Neuronal stem cell (in vitro differentiated cells): ENCODE measurements at regions not wholly inside any gene's neighbourhood (a gene's known extent, or its start where the extent isn't known, plus 50 kb on each side); places are given as distances from the start of the nearest gene placed in this dataset.
A peak's percentile ranks its signal among the peaks of the same experiment; 100 is the strongest.

Experiments
- DNase-seq: peaks from one replicate; pipeline ENCODE4 v3.0.0-alpha.2; 2013; ENCODE audit warnings: low spot score
- H2AFZ ChIP-seq: one replicate; pipeline ENCODE4 v1.6.1; 2013; ENCODE audit warnings: mild to moderate bottlenecking, low read length, inconsistent platforms
- H2AK5ac ChIP-seq: 2 replicates; pipeline ENCODE4 v1.6.1; 2013; ENCODE audit warnings: low read depth, mild to moderate bottlenecking, inconsistent platforms, low read length, moderate library complexity, mixed read lengths
- H2BK120ac ChIP-seq: 2 replicates; pipeline ENCODE4 v1.6.1; 2013; ENCODE audit warnings: low read depth, mild to moderate bottlenecking, inconsistent platforms, low read length, moderate library complexity, mixed read lengths
- H2BK12ac ChIP-seq: one replicate; pipeline ENCODE4 v1.6.1; 2013; ENCODE audit warnings: low read length, inconsistent platforms
- H2BK15ac ChIP-seq: 2 replicates; pipeline ENCODE4 v1.6.1; 2013; ENCODE audit warnings: mild to moderate bottlenecking, low read length, inconsistent platforms, mixed read lengths
- H2BK5ac ChIP-seq: one replicate; pipeline ENCODE4 v1.6.1; 2013; ENCODE audit warnings: inconsistent platforms, mild to moderate bottlenecking, low read length, moderate library complexity
- H3K14ac ChIP-seq: one replicate; pipeline ENCODE4 v1.6.1; 2013; ENCODE audit warnings: low read length, inconsistent platforms
- H3K18ac ChIP-seq: 2 replicates; pipeline ENCODE4 v1.6.1; 2013; ENCODE audit warnings: low read length, inconsistent platforms
- H3K23ac ChIP-seq: 2 replicates; pipeline ENCODE4 v1.6.1; 2013; ENCODE audit warnings: low read depth, mild to moderate bottlenecking, mixed read lengths, low read length, inconsistent platforms; ENCODE audit not compliant: poor library complexity
- H3K27ac ChIP-seq: replicated peaks from 3 replicates; pipeline ENCODE4 v1.5.1; 2013; ENCODE audit warnings: low read length, inconsistent platforms
- H3K27me3 ChIP-seq, 3 experiments: 2 replicates each; pipeline ENCODE4 v1.6.1; 2013; ENCODE audit warnings: low read length in 3 of 3, mild to moderate bottlenecking in 2 of 3, inconsistent platforms in 1 of 3, low read depth in 1 of 3, mixed read lengths in 1 of 3, moderate library complexity in 1 of 3; ENCODE audit not compliant: control insufficient read depth in 3 of 3, insufficient read depth in 3 of 3
- H3K36me3 ChIP-seq, 2 donors: replicated peaks in 1 of 2; 2 replicates each; pipeline ENCODE4 v1.6.1; 2013; ENCODE audit warnings: low read length in 2 of 2; ENCODE audit not compliant: control insufficient read depth in 2 of 2, insufficient read depth in 2 of 2
- H3K4ac ChIP-seq: 2 replicates; pipeline ENCODE4 v1.6.1; 2013; ENCODE audit warnings: inconsistent platforms, mild to moderate bottlenecking, low read length, moderate library complexity
- H3K4me1 ChIP-seq, 2 donors: 1 replicate in 1 of 2; 2 replicates in 1 of 2; pipeline ENCODE4 v1.6.1; 2013; ENCODE audit warnings: low read length in 2 of 2, low read depth in 1 of 2; ENCODE audit not compliant: control insufficient read depth in 2 of 2, insufficient read depth in 1 of 2
- H3K4me2 ChIP-seq: one replicate; pipeline ENCODE4 v1.6.1; 2013; ENCODE audit warnings: mild to moderate bottlenecking, low read length, inconsistent platforms; ENCODE audit not compliant: insufficient read depth, poor library complexity, severe bottlenecking
- H3K4me3 ChIP-seq, 2 donors: 2 replicates each; pipeline ENCODE4 v1.5.1; 2013; ENCODE audit warnings: low read length in 2 of 2, mild to moderate bottlenecking in 2 of 2, inconsistent platforms in 1 of 2, moderate library complexity in 1 of 2
- H3K79me1 ChIP-seq: one replicate; pipeline ENCODE4 v1.6.1; 2013; ENCODE audit warnings: low read depth, mild to moderate bottlenecking, inconsistent platforms, low read length, moderate library complexity
- H3K9ac ChIP-seq: one replicate; pipeline ENCODE4 v1.6.1; 2013; ENCODE audit warnings: mild to moderate bottlenecking, low read depth, low read length, inconsistent platforms; ENCODE audit not compliant: poor library complexity
- H3K9me3 ChIP-seq, 2 donors: replicated peaks in 1 of 2; 2 replicates each; pipeline versions ENCODE3 to v1.6.1; 2013; ENCODE audit warnings: low read length in 2 of 2, mild to moderate bottlenecking in 2 of 2, inconsistent platforms in 1 of 2, low read depth in 1 of 2, mixed read lengths in 1 of 2, moderate library complexity in 1 of 2; ENCODE audit not compliant: control insufficient read depth in 2 of 2, insufficient read depth in 1 of 2
- H4K8ac ChIP-seq: one replicate; pipeline ENCODE4 v1.6.1; 2013; ENCODE audit warnings: low read depth, mild to moderate bottlenecking, inconsistent platforms, low read length, moderate library complexity
- H4K91ac ChIP-seq: one replicate; pipeline ENCODE4 v1.6.1; 2013; ENCODE audit warnings: low read length, low read depth, mild to moderate bottlenecking, inconsistent platforms; ENCODE audit not compliant: poor library complexity
- WGBS, 2 donors: extraction: QIAGEN DNeasy Blood & Tissue Kit; methylation state at CpG; one replicate each; pipeline ENCODE4 v1.1.7; 2013; ENCODE audit warnings: missing lambda C conversion rate in 2 of 2, mixed read lengths in 1 of 2; ENCODE audit not compliant: insufficient read length in 2 of 2, insufficient replicate concordance in 1 of 2; ENCODE audit errors: extremely low coverage in 2 of 2; 5-methylcytosine and 5-hydroxymethylcytosine counted together

DNA sequence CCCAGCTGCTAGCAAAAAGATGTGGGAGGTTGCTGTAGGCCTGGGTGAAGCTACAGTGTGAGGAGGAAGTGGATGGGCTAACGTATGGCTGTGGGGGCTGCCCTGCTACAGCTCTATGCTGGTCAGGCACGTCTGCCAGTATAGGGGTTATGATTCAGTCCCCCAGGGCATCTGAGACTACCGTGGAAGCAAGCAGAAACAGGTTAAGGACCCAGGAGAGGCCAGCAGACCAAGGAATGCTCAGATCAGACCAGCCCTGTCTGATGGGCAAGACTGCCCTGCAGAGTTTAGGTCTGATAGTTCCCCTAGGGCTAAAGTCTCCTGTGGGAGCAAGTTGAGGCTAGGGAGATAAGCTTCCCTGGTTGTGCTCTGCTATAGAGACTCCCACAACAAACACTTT is 416.1 kb upstream of the CTNND2 start:
- no peak overlapping the region for H3K9ac ChIP-seq
- H3K27ac ChIP-seq: no peak overlapping the region
- no peak overlapping the region for H2BK5ac ChIP-seq
- no peak overlapping the region for H3K4me2 ChIP-seq
- peaks cover 0 to 4% of the 10 kb centered on the region in 2 donors for H3K9me3 ChIP-seq
- no peaks in the 10 kb centered on the region for H3K27me3 ChIP-seq
- no peak overlapping the region for H2AK5ac ChIP-seq
- DNase-seq: no peak
- peak overlapping the region; percentile 47 for H3K14ac ChIP-seq
- no peak overlapping the region for H2BK15ac ChIP-seq
- H3K18ac ChIP-seq: peak overlapping the region; percentile 64
- no CpG with 5 or more reads among the region's 3 CpGs for WGBS, 2 donors
- no peak overlapping the region for H4K91ac ChIP-seq
- H3K4me3 ChIP-seq: no peak overlapping the region
- no peak overlapping the region for H3K23ac ChIP-seq
- H3K4me1 ChIP-seq: peaks cover 0 to 2% of the 10 kb centered on the region in 2 donors
- H3K36me3 ChIP-seq: peaks cover 0 to 2% of the 10 kb centered on the region in 2 donors
- no peak overlapping the region for H2BK120ac ChIP-seq
- no peak overlapping the region for H2AFZ ChIP-seq
- H4K8ac ChIP-seq: peak overlapping the region; percentile 24
- no peaks in the 10 kb centered on the region for H3K79me1 ChIP-seq
- no peak overlapping the region for H3K4ac ChIP-seq
- H2BK12ac ChIP-seq: peak overlapping the region; percentile 10

DNA sequence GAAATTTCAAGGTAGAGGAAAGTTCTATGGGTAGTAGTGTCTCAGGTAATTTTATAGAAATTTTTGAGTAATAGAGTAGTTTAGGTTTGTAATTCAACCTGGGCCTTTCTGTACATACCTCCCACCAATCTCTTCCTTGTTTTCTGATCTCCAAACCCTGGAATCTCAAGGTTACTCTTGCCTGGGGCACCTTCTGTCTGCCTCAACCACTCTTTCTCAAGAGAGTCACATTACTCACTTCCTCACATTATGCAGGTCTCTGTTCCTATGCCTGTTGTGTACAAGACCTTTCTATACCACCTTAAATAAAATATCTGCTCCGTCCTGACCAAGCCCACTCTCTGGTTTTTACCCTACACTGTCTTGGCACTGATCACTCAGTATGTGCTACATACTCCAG is 412.6 kb upstream of the CTNND2 start:
- no CpG with 5 or more reads among the region's 1 CpG for WGBS, 2 donors
- peaks cover 0 to 4% of the 10 kb centered on the region in 2 donors for H3K9me3 ChIP-seq

DNA sequence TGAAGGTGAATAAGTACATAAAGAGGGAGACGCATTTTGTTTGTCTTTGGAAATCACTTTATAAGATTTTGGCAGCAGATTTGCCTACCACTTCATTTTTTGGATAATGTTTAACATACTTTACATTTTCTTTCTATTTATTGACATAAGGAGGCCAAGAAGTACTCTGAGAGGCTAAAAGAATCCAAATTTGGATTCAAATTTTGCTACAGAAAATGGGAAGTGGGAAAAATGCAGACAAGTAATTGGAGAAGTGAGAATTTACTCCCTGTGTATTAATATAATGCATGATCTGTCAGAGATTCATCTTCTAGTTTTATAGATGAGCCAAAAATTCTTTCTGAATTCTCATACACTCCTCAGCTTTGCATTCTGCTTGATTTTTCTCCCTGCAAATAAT is 411.2 kb upstream of the CTNND2 start:
- no CpG with 5 or more reads among the region's 1 CpG for WGBS, 2 donors
- H2AFZ ChIP-seq: no peak overlapping the region
- no peak overlapping the region for H3K4ac ChIP-seq
- peaks cover 0 to 4% of the 10 kb centered on the region in 2 donors for H3K9me3 ChIP-seq
- no peak overlapping the region for H2BK12ac ChIP-seq
- no peaks in the 10 kb centered on the region for H3K27me3 ChIP-seq
- H2BK5ac ChIP-seq: no peak overlapping the region
- H3K79me1 ChIP-seq: no peaks in the 10 kb centered on the region
- no peak overlapping the region for H3K4me2 ChIP-seq
- no peak overlapping the region for H3K27ac ChIP-seq
- no peak overlapping the region for H4K91ac ChIP-seq
- no peak overlapping the region for H2BK120ac ChIP-seq
- no peak overlapping the region for H3K9ac ChIP-seq
- H3K4me3 ChIP-seq: no peak overlapping the region
- H3K23ac ChIP-seq: no peak overlapping the region
- H3K4me1 ChIP-seq: no peaks in the 10 kb centered on the region
- no peak overlapping the region for H2BK15ac ChIP-seq
- no peak overlapping the region for H4K8ac ChIP-seq
- no peak overlapping the region for H3K14ac ChIP-seq
- DNase-seq: no peak
- H3K36me3 ChIP-seq: peaks cover 0 to 2% of the 10 kb centered on the region in 2 donors
- no peak overlapping the region for H2AK5ac ChIP-seq
- H3K18ac ChIP-seq: no peak overlapping the region

More for the DNA sequence above, 412.6 kb upstream of the CTNND2 start:
- Histone ChIP-seq H2BK12ac (no peak overlapping the region), H3K14ac (no peak overlapping the region), H3K23ac (no peak overlapping the region), H4K91ac (no peak overlapping the region), H2BK15ac (no peak overlapping the region), H3K36me3 (peaks cover 0 to 2% of the 10 kb centered on the region in 2 donors), H3K27me3 (no peaks in the 10 kb centered on the region), H2BK120ac (no peak overlapping the region), H4K8ac (no peak overlapping the region), H2AFZ (no peak overlapping the region), H2BK5ac (no peak overlapping the region), H3K9ac (no peak overlapping the region), H3K27ac (no peak overlapping the region), H3K4me3 (no peak overlapping the region), H2AK5ac (no peak overlapping the region), H3K4me2 (no peak overlapping the region), H3K4ac (no peak overlapping the region), H3K4me1 (no peaks in the 10 kb centered on the region), H3K18ac (no peak overlapping the region), H3K79me1 (no peaks in the 10 kb centered on the region)
- no peak for DNase-seq

DNA sequence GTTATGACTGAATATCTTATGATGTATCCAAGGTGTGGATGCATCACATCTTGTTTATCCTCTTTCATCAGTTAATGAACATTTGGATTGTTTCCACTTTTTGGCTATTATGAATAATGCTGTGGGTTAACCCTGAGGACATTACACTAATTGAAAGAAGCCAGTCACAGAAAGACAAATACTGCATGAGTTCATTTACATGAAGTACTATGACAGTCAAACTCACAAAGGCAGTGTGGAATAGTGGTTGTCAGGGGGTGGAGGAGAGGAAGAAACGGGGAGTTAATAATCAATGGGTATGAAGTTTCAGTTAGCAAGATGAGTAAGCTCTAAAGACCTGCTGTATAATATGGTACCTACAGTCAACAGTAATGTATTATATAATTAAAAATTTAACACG is 409.4 kb upstream of the CTNND2 start:
- no peak overlapping the region for H4K8ac ChIP-seq

More for the DNA sequence above, 409.4 kb upstream of the CTNND2 start:
- no peak overlapping the region for H3K4me3 ChIP-seq
- no peaks in the 10 kb centered on the region for H3K27me3 ChIP-seq
- H2AFZ ChIP-seq: no peak overlapping the region
- H3K18ac ChIP-seq: no peak overlapping the region
- H2BK15ac ChIP-seq: no peak overlapping the region
- H2BK5ac ChIP-seq: no peak overlapping the region
- no peak for DNase-seq
- no peak overlapping the region for H3K27ac ChIP-seq
- no peaks in the 10 kb centered on the region for H3K79me1 ChIP-seq
- no peak overlapping the region for H3K4me2 ChIP-seq
- no peak overlapping the region for H4K91ac ChIP-seq
- no peak overlapping the region for H2BK12ac ChIP-seq
- H3K4ac ChIP-seq: no peak overlapping the region
- no peaks in the 10 kb centered on the region for H3K4me1 ChIP-seq
- H3K14ac ChIP-seq: no peak overlapping the region
- no CpG with 5 or more reads among the region's 2 CpGs for WGBS, 2 donors
- no peak overlapping the region for H2BK120ac ChIP-seq
- H3K9ac ChIP-seq: no peak overlapping the region
- H3K36me3 ChIP-seq: no peaks in the 10 kb centered on the region
- H3K23ac ChIP-seq: no peak overlapping the region
- H2AK5ac ChIP-seq: no peak overlapping the region
- no peaks in the 10 kb centered on the region for H3K9me3 ChIP-seq
